ENCODE measurements at regions not wholly inside any gene's neighbourhood (a gene's known extent, or its start where the extent isn't known, plus 50 kb on each side); places are given as distances from the start of the nearest gene placed in this dataset.
A peak's percentile ranks its signal among the peaks of the same experiment; 100 is the strongest.

GRCh38 chr12:87039536-87039935 is 783.3 kb upstream of the MGAT4C start:
- no peak for DNase-seq
- H3K27me3 ChIP-seq = no peaks in the 10 kb centered on the region
- ATAC-seq = no peak
- no peaks in the 10 kb centered on the region for H3K9me3 ChIP-seq
- WGBS (ENCODE audit: insufficient coverage, low coverage, low lambda C conversion rate, missing lambda C conversion rate) = 87% methylated on average over 1 of the region's 1 CpG
- H3K36me3 ChIP-seq = no peaks in the 10 kb centered on the region
- H3K27ac ChIP-seq = no peak overlapping the region
- no peaks in the 10 kb centered on the region for H3K4me1 ChIP-seq
- no peak for TF ChIP-seq POLR2A (IDR thresholded peaks at IDR 0.05)
- TF ChIP-seq, protein P1, sequence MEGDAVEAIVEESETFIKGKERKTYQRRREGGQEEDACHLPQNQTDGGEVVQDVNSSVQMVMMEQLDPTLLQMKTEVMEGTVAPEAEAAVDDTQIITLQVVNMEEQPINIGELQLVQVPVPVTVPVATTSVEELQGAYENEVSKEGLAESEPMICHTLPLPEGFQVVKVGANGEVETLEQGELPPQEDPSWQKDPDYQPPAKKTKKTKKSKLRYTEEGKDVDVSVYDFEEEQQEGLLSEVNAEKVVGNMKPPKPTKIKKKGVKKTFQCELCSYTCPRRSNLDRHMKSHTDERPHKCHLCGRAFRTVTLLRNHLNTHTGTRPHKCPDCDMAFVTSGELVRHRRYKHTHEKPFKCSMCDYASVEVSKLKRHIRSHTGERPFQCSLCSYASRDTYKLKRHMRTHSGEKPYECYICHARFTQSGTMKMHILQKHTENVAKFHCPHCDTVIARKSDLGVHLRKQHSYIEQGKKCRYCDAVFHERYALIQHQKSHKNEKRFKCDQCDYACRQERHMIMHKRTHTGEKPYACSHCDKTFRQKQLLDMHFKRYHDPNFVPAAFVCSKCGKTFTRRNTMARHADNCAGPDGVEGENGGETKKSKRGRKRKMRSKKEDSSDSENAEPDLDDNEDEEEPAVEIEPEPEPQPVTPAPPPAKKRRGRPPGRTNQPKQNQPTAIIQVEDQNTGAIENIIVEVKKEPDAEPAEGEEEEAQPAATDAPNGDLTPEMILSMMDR (IDR thresholded peaks at IDR 0.05) = no peak
- H3K4me3 ChIP-seq = no peak overlapping the region
- intact Hi-C loops (cut with DNase I) = no loop called here

DNA sequence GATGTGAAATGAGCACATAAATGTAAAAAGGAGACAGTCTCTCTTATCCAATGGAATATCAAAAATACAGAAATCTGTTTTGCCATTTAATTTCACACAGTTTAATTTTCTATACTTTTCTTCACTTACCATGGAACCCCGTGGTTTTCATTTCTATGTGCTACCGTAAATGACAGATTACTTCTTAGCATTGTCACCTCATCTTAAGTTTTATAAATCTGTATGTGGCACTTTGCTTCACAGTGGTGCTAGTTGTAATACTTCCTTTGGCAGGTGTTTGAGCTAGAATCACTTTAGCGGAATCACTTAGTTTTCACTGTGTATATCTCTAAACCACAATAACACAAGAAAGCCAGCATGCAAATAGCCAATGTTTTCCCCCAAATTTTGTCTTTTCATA is 781.9 kb upstream of the MGAT4C start:
- WGBS (ENCODE audit: insufficient coverage, low coverage, low lambda C conversion rate, missing lambda C conversion rate) = 77% methylated on average over 3 of the region's 3 CpGs
- no peak for ATAC-seq

DNA sequence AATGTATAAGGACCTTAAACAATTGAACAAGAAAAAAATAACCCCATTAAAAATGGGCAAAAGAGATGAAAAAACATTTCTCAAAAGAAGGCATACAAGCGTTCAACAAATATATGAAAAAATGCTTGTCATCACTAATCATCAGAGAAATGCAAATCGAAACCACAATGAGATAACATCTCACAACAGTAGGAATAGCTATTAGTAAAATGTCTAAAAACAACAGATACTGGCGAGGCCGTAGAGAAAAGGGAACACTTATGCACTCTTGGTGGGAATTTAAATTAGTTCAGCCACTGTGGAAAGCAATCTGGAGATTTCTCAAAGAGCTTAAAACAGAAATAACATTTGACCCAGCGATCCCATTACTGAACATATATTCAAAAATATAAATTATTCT is 769.8 kb upstream of the MGAT4C start:
- H3K27me3 ChIP-seq = no peaks in the 10 kb centered on the region
- ATAC-seq = no peak
- intact Hi-C loops (cut with DNase I) = no loop called here

More for the DNA sequence above, 781.9 kb upstream of the MGAT4C start:
- Histone ChIP-seq H3K4me3 (no peak overlapping the region), H3K4me1 (no peaks in the 10 kb centered on the region), H3K27me3 (no peaks in the 10 kb centered on the region), H3K27ac (no peak overlapping the region), H3K36me3 (no peaks in the 10 kb centered on the region), H3K9me3 (no peaks in the 10 kb centered on the region)
- no peak for DNase-seq
- TF ChIP-seq, protein P1 (IDR thresholded peaks at IDR 0.05) = no peak
- no peak for TF ChIP-seq POLR2A (IDR thresholded peaks at IDR 0.05)
- intact Hi-C loops (cut with DNase I) = no loop called here

DNA sequence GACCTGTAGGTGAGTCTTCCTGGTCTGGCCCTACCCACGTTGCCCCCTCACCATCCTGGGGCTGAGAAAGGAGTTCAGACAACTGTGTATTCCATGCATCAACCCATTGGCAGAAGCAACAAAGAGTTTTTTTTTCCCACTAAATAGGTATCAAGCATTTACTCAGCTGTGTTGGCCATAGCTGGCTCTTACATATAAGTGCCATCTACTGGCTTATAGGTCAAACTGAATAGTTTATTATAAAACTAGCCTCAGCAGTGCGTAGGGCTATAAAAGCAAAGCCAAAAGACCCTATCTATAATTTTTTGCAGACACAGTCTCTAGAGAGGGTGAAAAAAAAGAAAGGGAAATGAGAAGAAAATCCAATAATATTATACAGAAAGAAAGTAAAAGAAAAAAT is 765.2 kb upstream of the MGAT4C start:
- H3K27ac ChIP-seq = no peak overlapping the region
- H3K36me3 ChIP-seq = no peaks in the 10 kb centered on the region
- DNase-seq = no peak
- 31% methylated on average over 2 of the region's 2 CpGs for WGBS (ENCODE audit: insufficient coverage, low coverage, low lambda C conversion rate, missing lambda C conversion rate)
- no peak overlapping the region for H3K4me3 ChIP-seq
- no peaks in the 10 kb centered on the region for H3K9me3 ChIP-seq
- no peaks in the 10 kb centered on the region for H3K27me3 ChIP-seq
- peak in 2 of 4 donors; percentile 41 to 47 for ATAC-seq
- TF ChIP-seq, protein P1 (IDR thresholded peaks at IDR 0.05) = peak in 3 of 4 donors; percentile 7 to 31 (median 9)
- TF ChIP-seq POLR2A (IDR thresholded peaks at IDR 0.05) = no peak
- intact Hi-C loops (cut with DNase I) = no loop called here
- H3K4me1 ChIP-seq = no peaks in the 10 kb centered on the region

More for the DNA sequence above, 769.8 kb upstream of the MGAT4C start:
- Histone ChIP-seq H3K36me3 (no peaks in the 10 kb centered on the region), H3K4me3 (no peak overlapping the region), H3K4me1 (no peaks in the 10 kb centered on the region), H3K9me3 (no peaks in the 10 kb centered on the region), H3K27ac (no peak overlapping the region)
- DNase-seq = no peak
- TF ChIP-seq, protein P1 (IDR thresholded peaks at IDR 0.05) = no peak
- TF ChIP-seq POLR2A (IDR thresholded peaks at IDR 0.05) = no peak
- WGBS (ENCODE audit: insufficient coverage, low coverage, low lambda C conversion rate, missing lambda C conversion rate) = 64% methylated on average over 5 of the region's 5 CpGs

DNA sequence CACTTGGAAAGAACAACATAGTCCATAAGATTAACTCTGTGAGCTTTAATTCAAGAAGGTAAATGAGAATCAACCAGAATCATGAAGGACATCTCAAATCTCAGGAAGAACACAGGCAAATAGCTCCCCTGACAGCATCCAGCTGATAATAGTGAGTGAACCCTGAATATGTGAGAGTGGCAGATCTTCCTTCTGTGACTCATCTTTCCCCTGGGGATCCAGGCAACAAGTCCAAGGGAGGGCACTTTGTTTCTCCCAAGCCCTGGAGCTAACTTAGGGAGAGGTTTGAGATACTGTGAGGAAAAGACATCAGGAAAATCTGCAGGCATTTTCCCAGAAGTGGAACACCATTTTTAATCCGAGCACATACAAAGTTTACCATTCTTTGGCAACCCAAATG is 763.9 kb upstream of the MGAT4C start:
- Histone ChIP-seq H3K9me3 (no peaks in the 10 kb centered on the region), H3K4me3 (no peak overlapping the region), H3K4me1 (no peaks in the 10 kb centered on the region), H3K36me3 (no peaks in the 10 kb centered on the region), H3K27me3 (no peaks in the 10 kb centered on the region), H3K27ac (no peak overlapping the region)
- WGBS (ENCODE audit: insufficient coverage, low coverage, low lambda C conversion rate, missing lambda C conversion rate) = 88% methylated on average over 1 of the region's 1 CpG
- ATAC-seq = no peak
- no peak for DNase-seq
- intact Hi-C loops (cut with DNase I) = no loop called here
- TF ChIP-seq POLR2A (IDR thresholded peaks at IDR 0.05) = no peak
- TF ChIP-seq, protein P1 (IDR thresholded peaks at IDR 0.05) = no peak
